Tibial artery (tissue), 4 donors: ENCODE measurements at regions not wholly inside any gene's neighbourhood (a gene's known extent, or its start where the extent isn't known, plus 50 kb on each side); places are given as distances from the start of the nearest gene placed in this dataset.
"Not testable (repeated sequence)": the region's sequence is repeated elsewhere in the genome, so short reads cannot be mapped to it uniquely, and the experiment has no call there.

Experiments
- DNase-seq, 2 donors: peaks; one replicate each; pipeline ENCODE4 v3.0.0-alpha.2; 2019
- H3K27ac ChIP-seq, 2 donors: fragments of 200-600 bp; sonication (generic) in 1 of 2; 1 replicate in 1 of 2; 2 replicates in 1 of 2; pipeline ENCODE4 v1.5.1; 2018 to 2019; ENCODE audit warnings: mild to moderate bottlenecking in 1 of 2
- H3K27me3 ChIP-seq, 2 donors: fragments of 200-600 bp; sonication (generic) in 1 of 2; one replicate each; pipeline versions ENCODE4 v1.5.1 to v1.6.0; 2016 to 2019
- H3K36me3 ChIP-seq, 3 donors: fragments of 200-600 bp; sonication (generic) in 2 of 3; one replicate each; pipeline ENCODE4 v1.5.1; 2016 to 2019; ENCODE audit warnings: mild to moderate bottlenecking in 2 of 3
- H3K4me1 ChIP-seq, 4 donors: fragments of 200-600 bp; sonication (generic) in 2 of 4; 1 replicate in 3 of 4; 2 replicates in 1 of 4; pipeline ENCODE4 v1.5.1; 2016 to 2019
- H3K4me3 ChIP-seq, 2 donors: fragments of 200-600 bp; sonication (generic) in 1 of 2; 1 replicate in 1 of 2; 2 replicates in 1 of 2; pipeline ENCODE4 v1.5.1; 2018 to 2019; ENCODE audit warnings: mild to moderate bottlenecking in 2 of 2
- H3K9me3 ChIP-seq, 3 donors: fragments of 200-600 bp; sonication (generic) in 1 of 3; one replicate each; pipeline ENCODE4 v1.5.1; 2016 to 2019
- intact Hi-C: fragments of 100-400 bp; cut with DNase I; formaldehyde crosslinking; loops from one replicate; pipeline ENCODE4 v1.15.0; 2023; ENCODE audit warnings: low total_unique reads
- TF ChIP-seq, protein P1 (sequence below), 2 experiments: fragments of 200-600 bp in 1 of 2; fragments of 450-650 bp in 1 of 2; IDR thresholded peaks; one replicate each; pipeline ENCODE4 v1.5.1; 2017 to 2019; ENCODE audit warnings: antibody characterized with exemption in 2 of 2, mild to moderate bottlenecking in 1 of 2, moderate library complexity in 1 of 2

DNA sequence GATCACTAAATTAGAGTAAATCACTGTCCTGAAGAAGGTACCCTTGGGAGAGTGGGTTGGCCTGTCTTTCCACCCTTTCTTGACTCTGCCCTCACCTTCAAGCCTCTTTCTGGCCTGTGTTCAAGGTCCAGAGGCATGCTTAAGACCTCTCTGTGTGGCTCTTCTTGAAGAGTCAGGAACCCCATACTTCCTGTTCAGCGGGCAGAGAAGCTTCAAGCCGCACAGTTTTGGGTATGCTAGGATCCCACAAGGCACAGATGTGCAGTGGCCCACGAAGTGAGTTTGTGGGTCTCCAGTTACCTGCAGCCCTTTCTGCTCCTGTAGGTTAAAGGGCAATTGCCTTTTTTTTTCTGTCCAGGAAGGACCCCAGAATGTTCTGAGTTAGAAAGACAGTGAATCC lies 185.4 kb downstream of the FAM72C start:
- DNase-seq, intact Hi-C loops, H3K9me3 ChIP-seq: not testable (repeated sequence)

DNA sequence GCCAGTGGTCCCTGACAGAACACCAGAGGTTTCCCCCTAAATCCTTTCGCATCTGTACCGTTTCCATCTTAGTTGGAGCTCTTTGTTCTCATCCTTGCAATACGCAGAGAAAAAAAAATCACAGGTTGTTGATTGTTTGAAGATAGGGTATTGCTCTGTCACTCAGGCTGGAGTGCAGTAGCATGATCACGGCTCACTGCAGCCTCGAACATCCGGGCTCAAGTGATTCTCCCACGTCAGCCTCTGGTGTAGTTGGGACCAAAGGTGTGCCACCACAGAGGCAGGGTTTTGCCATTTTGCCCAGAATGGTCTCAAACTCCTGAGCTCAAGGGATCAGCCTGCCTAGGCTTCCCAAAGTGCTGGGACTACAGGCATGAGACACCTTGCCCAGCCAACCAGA lies 185.9 kb downstream of the FAM72C start:
- not testable (repeated sequence) for H3K4me1 ChIP-seq, H3K9me3 ChIP-seq

More for the DNA sequence above, 185.4 kb downstream of the FAM72C start:
- H3K4me3 ChIP-seq, H3K4me1 ChIP-seq, H3K27me3 ChIP-seq, H3K36me3 ChIP-seq, H3K27ac ChIP-seq: not testable (repeated sequence)

DNA sequence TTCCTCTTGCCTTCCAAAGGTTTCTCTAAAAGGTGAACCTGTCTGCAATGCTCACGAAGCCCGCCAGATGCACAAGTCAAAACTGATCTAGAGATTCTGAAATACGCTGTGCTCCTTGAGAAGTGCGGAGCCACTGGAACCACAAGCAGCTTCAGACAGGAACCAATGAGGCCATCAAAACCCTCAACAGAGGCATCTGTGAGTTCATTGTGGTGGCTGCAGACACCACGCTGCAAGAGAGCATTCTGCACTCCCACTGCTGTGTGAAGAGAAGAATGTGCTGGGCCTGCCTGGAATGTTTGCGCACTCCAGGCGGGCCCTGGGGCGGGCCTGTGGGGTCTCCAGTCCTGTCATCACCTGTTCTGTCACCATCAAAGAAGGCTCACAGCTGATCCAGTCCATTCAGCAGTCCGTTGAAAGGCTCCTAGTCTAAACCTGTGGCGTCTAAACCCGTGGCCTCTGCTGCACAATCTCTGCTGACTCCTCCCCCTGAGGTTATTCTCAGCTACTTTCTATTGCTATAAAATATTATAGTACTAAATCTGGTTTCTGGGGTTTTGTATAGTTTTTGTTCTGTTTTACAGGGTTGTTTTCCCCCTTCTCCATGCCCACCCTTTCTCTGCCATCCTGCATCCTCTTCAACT lies 187.4 kb downstream of the FAM72C start:
- H3K9me3 ChIP-seq, H3K4me1 ChIP-seq, H3K36me3 ChIP-seq, H3K4me3 ChIP-seq, H3K27ac ChIP-seq, DNase-seq, H3K27me3 ChIP-seq, intact Hi-C loops: not testable (repeated sequence)

More for the DNA sequence above, 185.9 kb downstream of the FAM72C start:
- DNase-seq, H3K27me3 ChIP-seq, H3K4me3 ChIP-seq, H3K27ac ChIP-seq, H3K36me3 ChIP-seq, intact Hi-C loops: not testable (repeated sequence)

DNA sequence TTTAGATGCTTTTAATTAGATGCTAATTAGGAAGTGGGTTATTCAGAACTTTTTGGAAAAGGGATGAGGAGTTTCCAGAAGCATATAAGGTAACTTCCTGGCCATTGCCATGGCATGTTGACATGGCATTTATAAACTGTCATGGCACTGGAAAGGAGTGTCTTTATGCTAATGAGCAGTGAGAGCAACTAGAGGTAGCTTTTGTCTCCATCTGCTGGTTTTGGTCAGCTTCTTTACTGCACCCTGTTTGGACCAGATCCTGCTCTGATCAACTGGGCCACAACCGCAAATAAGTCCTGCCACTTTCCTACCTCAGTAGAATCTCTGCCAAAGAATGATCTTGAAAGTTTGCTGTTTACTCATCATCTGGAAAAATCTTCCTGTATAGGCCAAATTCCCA lies 193.6 kb downstream of the FAM72C start:
- H3K4me1 ChIP-seq, H3K9me3 ChIP-seq, intact Hi-C loops, H3K27ac ChIP-seq, H3K27me3 ChIP-seq, H3K36me3 ChIP-seq, H3K4me3 ChIP-seq, DNase-seq: not testable (repeated sequence)

DNA sequence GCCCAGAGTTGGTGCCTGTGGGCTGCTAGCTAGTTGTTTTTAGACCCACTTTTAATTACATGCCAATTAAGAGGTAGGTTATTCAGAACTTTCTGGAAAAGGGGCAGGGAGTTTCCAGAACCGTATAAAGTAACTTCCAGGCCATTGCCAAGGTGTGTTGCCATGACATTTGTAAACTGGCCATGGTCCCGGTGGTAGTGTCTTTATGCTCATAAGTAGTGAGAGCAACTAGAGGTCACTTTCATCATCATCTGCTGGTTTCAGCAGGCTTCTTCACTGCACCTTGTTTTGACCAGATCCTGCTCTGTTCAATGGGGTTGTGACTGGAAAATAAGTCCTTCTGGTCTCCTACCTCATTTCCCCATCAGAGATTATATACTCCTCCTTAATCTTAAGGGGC lies 207.0 kb downstream of the FAM72C start:
- H3K36me3 ChIP-seq, H3K27me3 ChIP-seq, DNase-seq: not testable (repeated sequence)

DNA sequence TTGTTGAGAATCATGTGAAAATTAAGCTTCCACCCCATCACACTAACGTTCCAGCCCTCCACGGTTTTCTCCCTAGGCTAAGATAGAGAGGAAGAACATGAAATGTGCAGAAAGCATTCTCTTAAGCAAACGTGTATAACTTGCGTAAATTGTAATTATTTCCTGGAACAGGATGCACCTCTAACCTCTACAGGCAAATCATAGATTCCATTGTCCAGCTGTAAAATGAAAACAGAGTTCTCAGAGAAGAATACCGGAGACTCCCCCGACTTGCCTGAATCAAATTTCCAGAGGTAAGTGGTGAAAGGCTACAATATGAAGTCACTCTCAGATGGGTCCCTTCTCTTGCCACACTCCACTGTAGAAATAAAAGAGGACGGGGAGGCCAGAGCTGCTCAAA lies 211.4 kb downstream of the FAM72C start:
- DNase-seq, intact Hi-C loops, H3K36me3 ChIP-seq, H3K27me3 ChIP-seq, H3K4me3 ChIP-seq, H3K9me3 ChIP-seq, H3K27ac ChIP-seq, H3K4me1 ChIP-seq: not testable (repeated sequence)

More for the DNA sequence above, 207.0 kb downstream of the FAM72C start:
- H3K9me3 ChIP-seq, H3K4me1 ChIP-seq, H3K27ac ChIP-seq, H3K4me3 ChIP-seq, intact Hi-C loops: not testable (repeated sequence)

DNA sequence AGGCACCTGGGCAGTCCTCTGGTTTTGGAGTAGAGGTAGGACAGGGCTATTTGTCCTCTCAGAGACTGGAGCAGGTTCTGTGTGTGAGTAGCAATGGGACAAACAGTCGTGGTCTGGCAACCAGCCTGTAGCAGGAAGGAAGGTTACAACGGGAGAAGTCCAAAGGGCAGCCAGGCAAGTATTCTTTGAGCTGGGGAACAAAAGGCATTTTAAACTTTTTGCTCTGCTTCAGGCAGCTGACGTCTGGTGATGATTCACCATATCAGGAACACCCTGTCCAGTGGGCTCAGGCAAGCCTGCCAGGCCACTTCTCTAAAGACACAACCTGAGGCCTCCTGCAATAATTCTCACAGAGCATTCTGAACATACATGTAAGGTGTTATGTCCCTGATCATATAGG lies 215.8 kb downstream of the FAM72C start:
- intact Hi-C loops, H3K9me3 ChIP-seq: not testable (repeated sequence)

DNA sequence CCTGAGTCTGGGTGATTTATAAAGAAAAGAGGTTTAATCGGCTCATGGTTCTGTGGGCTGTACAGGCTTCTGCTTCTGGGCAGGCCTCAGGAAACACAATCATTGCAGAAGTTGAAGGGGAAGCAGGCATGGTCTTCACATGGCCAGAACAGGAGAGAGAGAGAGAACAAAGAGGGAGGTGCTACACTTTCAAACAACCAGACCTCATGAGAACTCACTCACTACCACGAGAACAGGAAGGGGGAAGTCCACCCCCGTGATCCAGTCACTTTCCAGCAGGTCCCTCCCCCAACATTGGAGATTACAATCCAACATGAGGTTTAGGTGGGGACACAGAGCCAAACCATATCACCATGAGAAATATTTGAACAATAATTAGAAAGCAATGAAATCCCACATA lies 222.9 kb downstream of the FAM72C start:
- no peaks in the 10 kb centered on the region for H3K9me3 ChIP-seq
- intact Hi-C loops: no loop called here
- H3K27ac ChIP-seq: no peak overlapping the region
- TF ChIP-seq, protein P1, sequence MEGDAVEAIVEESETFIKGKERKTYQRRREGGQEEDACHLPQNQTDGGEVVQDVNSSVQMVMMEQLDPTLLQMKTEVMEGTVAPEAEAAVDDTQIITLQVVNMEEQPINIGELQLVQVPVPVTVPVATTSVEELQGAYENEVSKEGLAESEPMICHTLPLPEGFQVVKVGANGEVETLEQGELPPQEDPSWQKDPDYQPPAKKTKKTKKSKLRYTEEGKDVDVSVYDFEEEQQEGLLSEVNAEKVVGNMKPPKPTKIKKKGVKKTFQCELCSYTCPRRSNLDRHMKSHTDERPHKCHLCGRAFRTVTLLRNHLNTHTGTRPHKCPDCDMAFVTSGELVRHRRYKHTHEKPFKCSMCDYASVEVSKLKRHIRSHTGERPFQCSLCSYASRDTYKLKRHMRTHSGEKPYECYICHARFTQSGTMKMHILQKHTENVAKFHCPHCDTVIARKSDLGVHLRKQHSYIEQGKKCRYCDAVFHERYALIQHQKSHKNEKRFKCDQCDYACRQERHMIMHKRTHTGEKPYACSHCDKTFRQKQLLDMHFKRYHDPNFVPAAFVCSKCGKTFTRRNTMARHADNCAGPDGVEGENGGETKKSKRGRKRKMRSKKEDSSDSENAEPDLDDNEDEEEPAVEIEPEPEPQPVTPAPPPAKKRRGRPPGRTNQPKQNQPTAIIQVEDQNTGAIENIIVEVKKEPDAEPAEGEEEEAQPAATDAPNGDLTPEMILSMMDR (IDR thresholded peaks at IDR 0.05): no peak
- no peaks in the 10 kb centered on the region for H3K4me1 ChIP-seq
- H3K27me3 ChIP-seq: no peaks in the 10 kb centered on the region
- H3K36me3 ChIP-seq: no peaks in the 10 kb centered on the region
- no peak overlapping the region for H3K4me3 ChIP-seq
- no peak for DNase-seq

More for the DNA sequence above, 215.8 kb downstream of the FAM72C start:
- H3K36me3 ChIP-seq, H3K27me3 ChIP-seq, H3K27ac ChIP-seq, H3K4me3 ChIP-seq, DNase-seq, H3K4me1 ChIP-seq: not testable (repeated sequence)

DNA sequence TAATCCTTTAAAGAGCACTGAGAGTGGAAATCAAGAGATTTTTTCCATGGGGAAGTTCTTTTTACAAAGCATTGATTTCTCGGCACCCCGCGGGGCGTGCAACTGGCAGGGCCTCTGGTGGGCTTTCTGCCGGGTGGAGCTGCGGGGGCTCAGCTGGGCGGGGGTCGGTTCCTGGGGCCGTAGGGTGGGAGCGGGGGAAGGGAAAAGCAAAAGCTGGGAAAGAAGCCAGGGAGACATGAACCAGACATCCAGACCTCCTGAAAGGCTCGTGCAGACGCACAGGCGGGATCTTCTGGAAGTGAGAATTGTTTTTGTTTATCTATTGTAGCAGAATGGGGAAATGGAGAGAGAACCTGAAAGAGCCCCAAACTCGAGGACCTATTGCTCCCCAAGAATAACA lies 235.2 kb downstream of the FAM72C start:
- H3K27ac ChIP-seq: no peak overlapping the region
- H3K27me3 ChIP-seq: no peaks in the 10 kb centered on the region
- no peaks in the 10 kb centered on the region for H3K4me1 ChIP-seq
- H3K9me3 ChIP-seq: no peaks in the 10 kb centered on the region
- TF ChIP-seq, protein P1 (IDR thresholded peaks at IDR 0.05): no peak
- peak overlapping the region in 1 of 2 donors; percentile 14 for H3K4me3 ChIP-seq
- intact Hi-C loops: no loop called here
- DNase-seq: no peak
- no peaks in the 10 kb centered on the region for H3K36me3 ChIP-seq
